Stimulated activated CD4-positive, alpha-beta T cell treated with anti-CD3 and anti-CD28 coated beads, Interleukin-4, amount 100 ng/mL, for 4 hours (primary cell): ENCODE measurements at regions not wholly inside any gene's neighbourhood (a gene's known extent, or its start where the extent isn't known, plus 50 kb on each side); places are given as distances from the start of the nearest gene placed in this dataset.
"Not testable (repeated sequence)": the region's sequence is repeated elsewhere in the genome, so short reads cannot be mapped to it uniquely, and the experiment has no call there.

Source experiments
- DNase-seq, 2 experiments: peaks; one replicate each; pipeline ENCODE4 v3.0.0-alpha.2; 2020

- no peak for DNase-seq
These were observed 165.1 kb downstream of the FBXO4 start for GRCh38 chr5:42090162-42090561.

- not testable (repeated sequence) for DNase-seq
These were observed 174.8 kb downstream of the FBXO4 start for GRCh38 chr5:42099846-42100245.

GRCh38 chr5:42108468-42108867 is 183.4 kb downstream of the FBXO4 start:
- no peak for DNase-seq

- DNase-seq = no peak
These were observed 184.0 kb downstream of the FBXO4 start for GRCh38 chr5:42109006-42109572.

- DNase-seq = not testable (repeated sequence)
These were observed 190.6 kb downstream of the FBXO4 start for GRCh38 chr5:42115721-42116120.

- DNase-seq = no peak
These were observed 195.0 kb downstream of the FBXO4 start for GRCh38 chr5:42120070-42120469.

- DNase-seq = no peak
These were observed 196.3 kb downstream of the FBXO4 start for GRCh38 chr5:42121401-42121800.

- DNase-seq = no peak
These were observed 206.0 kb downstream of the FBXO4 start for GRCh38 chr5:42131081-42131480.

- no peak for DNase-seq
These were observed 218.3 kb downstream of the FBXO4 start for GRCh38 chr5:42143361-42143760.

GRCh38 chr5:42148813-42149212 is 223.7 kb downstream of the FBXO4 start:
- DNase-seq = no peak

- DNase-seq = no peak
These were observed 232.1 kb downstream of the FBXO4 start for GRCh38 chr5:42157215-42157614.

- DNase-seq = no peak
These were observed 238.0 kb downstream of the FBXO4 start for GRCh38 chr5:42163083-42163482.

GRCh38 chr5:42168091-42168670 is 243.1 kb downstream of the FBXO4 start:
- no peak for DNase-seq

- DNase-seq = not testable (repeated sequence)
These were observed 247.1 kb upstream of the GHR start for GRCh38 chr5:42176118-42176517.

- DNase-seq = not testable (repeated sequence)
These were observed 243.4 kb upstream of the GHR start for GRCh38 chr5:42179843-42180242.

- no peak for DNase-seq
These were observed 206.3 kb upstream of the GHR start for GRCh38 chr5:42216904-42217303.

- DNase-seq = no peak
These were observed 205.4 kb upstream of the GHR start for GRCh38 chr5:42217791-42218190.

- no peak for DNase-seq
These were observed 198.2 kb upstream of the GHR start for GRCh38 chr5:42225009-42225408.

GRCh38 chr5:42228279-42228678 is 195.0 kb upstream of the GHR start:
- DNase-seq = no peak

GRCh38 chr5:42230839-42231238 is 192.4 kb upstream of the GHR start:
- DNase-seq = no peak

- DNase-seq = no peak
These were observed 188.0 kb upstream of the GHR start for GRCh38 chr5:42235241-42235640.

- no peak for DNase-seq
These were observed 187.4 kb upstream of the GHR start for GRCh38 chr5:42235837-42236236.

- DNase-seq = no peak
These were observed 181.6 kb upstream of the GHR start for GRCh38 chr5:42241636-42242035.

GRCh38 chr5:42242210-42242609 is 181.0 kb upstream of the GHR start:
- no peak for DNase-seq

- DNase-seq = no peak
These were observed 180.3 kb upstream of the GHR start for GRCh38 chr5:42242881-42243485.
